Esophagus squamous epithelium (tissue), 4 donors: ENCODE measurements at regions not wholly inside any gene's neighbourhood (a gene's known extent, or its start where the extent isn't known, plus 50 kb on each side); places are given as distances from the start of the nearest gene placed in this dataset.

Experiments used
- CTCF ChIP-seq, 6 experiments: fragments of 450-650 bp in 4 of 6; fragments of 200-600 bp in 2 of 6; sonication (generic) in 2 of 6; IDR thresholded peaks; one replicate each; pipeline ENCODE4 v1.5.1; 2016 to 2019; ENCODE audit warnings: antibody characterized with exemption in 6 of 6, mild to moderate bottlenecking in 4 of 6, moderate library complexity in 4 of 6
- POLR2A ChIP-seq, 4 donors: fragments of 450-650 bp; IDR thresholded peaks; one replicate each; pipeline ENCODE4 v1.6.1; 2017; ENCODE audit warnings: antibody characterized with exemption in 4 of 4, mild to moderate bottlenecking in 4 of 4, moderate library complexity in 3 of 4

GRCh38 chr5:119706049-119706448 is 76.7 kb downstream of the FAM170A start:
- TF ChIP-seq CTCF (IDR thresholded peaks at IDR 0.05), result no peak
- TF ChIP-seq POLR2A (IDR thresholded peaks at IDR 0.05), result no peak
